ENCODE measurements at regions not wholly inside any gene's neighbourhood (a gene's known extent, or its start where the extent isn't known, plus 50 kb on each side); places are given as distances from the start of the nearest gene placed in this dataset.

DNA sequence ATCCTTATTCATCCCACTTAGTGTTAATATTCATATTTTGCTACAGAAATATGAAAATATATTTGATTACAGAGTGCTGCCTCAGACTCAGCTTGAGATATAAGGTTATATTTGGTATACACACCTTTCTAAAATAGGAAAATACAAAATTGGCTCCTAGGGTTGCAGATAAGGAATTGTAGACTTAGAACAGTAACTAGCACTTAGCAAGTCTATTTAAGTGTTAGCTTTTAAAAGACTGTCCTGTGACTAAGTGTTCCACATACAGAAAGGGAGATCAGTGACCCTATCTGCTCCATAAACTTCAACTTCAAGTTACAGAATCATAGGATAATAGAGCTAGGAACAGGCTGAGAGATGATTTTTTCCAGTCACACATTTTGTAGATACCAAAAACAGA lies 607.0 kb downstream of the ZNF608 start:
- no peak overlapping the region for H3K4me3 ChIP-seq (ENCODE audit: low read depth, low read length)
- H3K36me3 ChIP-seq (replicated peaks), result no peaks in the 10 kb centered on the region
- DNase-seq, result no peak
- in situ Hi-C loops (cut with HindIII; ENCODE audit: low pct_ligation_motif_present, low sequenced_read_pairs), result no loop called here
- H3K27ac ChIP-seq, result no peak overlapping the region
- H3K27me3 ChIP-seq (replicated peaks), result no peaks in the 10 kb centered on the region
- TF ChIP-seq, protein P1, sequence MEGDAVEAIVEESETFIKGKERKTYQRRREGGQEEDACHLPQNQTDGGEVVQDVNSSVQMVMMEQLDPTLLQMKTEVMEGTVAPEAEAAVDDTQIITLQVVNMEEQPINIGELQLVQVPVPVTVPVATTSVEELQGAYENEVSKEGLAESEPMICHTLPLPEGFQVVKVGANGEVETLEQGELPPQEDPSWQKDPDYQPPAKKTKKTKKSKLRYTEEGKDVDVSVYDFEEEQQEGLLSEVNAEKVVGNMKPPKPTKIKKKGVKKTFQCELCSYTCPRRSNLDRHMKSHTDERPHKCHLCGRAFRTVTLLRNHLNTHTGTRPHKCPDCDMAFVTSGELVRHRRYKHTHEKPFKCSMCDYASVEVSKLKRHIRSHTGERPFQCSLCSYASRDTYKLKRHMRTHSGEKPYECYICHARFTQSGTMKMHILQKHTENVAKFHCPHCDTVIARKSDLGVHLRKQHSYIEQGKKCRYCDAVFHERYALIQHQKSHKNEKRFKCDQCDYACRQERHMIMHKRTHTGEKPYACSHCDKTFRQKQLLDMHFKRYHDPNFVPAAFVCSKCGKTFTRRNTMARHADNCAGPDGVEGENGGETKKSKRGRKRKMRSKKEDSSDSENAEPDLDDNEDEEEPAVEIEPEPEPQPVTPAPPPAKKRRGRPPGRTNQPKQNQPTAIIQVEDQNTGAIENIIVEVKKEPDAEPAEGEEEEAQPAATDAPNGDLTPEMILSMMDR (IDR thresholded peaks at IDR 0.05; ENCODE audit: low read depth, low read length, missing control alignments), result no peak

DNA sequence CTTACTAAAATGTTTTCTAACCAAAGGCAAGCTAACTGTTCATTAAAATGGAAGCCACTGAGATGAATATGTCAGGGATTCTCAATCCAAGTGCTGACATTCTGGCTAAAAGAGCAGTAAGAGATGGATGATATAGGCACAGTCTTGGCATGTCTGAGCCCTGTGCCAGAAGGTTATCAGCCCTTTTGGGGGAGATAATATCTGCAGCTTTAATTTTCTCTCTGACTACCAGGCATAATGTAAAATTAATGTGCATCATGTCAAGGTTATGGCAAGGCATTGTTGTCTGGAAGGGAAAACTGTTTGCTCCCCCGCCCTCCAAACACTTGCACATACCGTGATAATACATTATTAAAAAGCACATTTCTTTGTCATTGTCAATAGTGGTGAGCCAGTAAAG lies 609.8 kb downstream of the ZNF608 start:
- no peak overlapping the region for H3K27ac ChIP-seq
- H3K36me3 ChIP-seq (replicated peaks), result no peaks in the 10 kb centered on the region
- in situ Hi-C loops (cut with HindIII; ENCODE audit: low pct_ligation_motif_present, low sequenced_read_pairs), result no loop called here
- TF ChIP-seq, protein P1 (IDR thresholded peaks at IDR 0.05; ENCODE audit: low read depth, low read length, missing control alignments), result no peak
- H3K27me3 ChIP-seq (replicated peaks), result no peaks in the 10 kb centered on the region
- no peak for DNase-seq
- H3K4me3 ChIP-seq (ENCODE audit: low read depth, low read length), result no peak overlapping the region

DNA sequence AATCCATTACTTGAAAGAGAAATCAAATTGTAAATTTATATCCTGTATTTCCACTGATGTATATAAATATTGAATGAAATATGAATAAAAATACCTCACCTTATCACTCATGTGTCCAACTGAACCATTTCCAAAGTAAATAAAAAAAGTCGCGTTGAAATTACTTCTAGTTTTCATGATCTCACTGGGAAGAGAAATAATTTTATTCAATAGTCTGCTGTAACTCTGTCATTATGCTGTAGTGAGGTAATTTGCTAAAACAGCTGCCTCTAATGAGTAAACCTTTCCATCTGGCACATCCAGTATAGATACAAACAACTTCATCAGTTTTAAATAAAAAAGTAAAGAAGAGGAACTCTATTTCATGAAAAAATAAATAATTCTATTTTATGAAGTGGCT lies 611.5 kb downstream of the ZNF608 start:
- in situ Hi-C loops (cut with HindIII; ENCODE audit: low pct_ligation_motif_present, low sequenced_read_pairs), result no loop called here
- no peak for DNase-seq
- TF ChIP-seq, protein P1 (IDR thresholded peaks at IDR 0.05; ENCODE audit: low read depth, low read length, missing control alignments), result no peak

DNA sequence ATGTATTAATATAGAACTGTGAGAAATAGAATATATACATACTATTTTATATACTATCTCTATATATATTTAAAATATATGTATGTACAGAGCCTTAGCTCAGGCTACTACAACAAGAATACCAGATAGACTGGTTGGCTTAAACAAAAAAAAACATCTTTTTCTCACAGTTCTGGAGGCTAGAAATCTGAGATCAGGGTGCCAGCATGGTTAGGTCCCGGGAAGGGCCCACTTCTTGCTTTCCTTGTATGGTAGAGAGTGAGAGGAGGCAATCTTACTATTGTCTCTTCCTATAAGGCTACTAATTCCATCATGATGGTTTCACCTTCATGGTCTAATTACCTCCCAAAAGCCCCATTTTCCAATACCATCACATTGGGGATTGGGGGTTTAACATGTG lies 613.0 kb downstream of the ZNF608 start:
- H3K4me3 ChIP-seq (ENCODE audit: low read depth, low read length), result no peak overlapping the region
- in situ Hi-C loops (cut with HindIII; ENCODE audit: low pct_ligation_motif_present, low sequenced_read_pairs), result no loop called here
- no peaks in the 10 kb centered on the region for H3K36me3 ChIP-seq (replicated peaks)
- no peaks in the 10 kb centered on the region for H3K27me3 ChIP-seq (replicated peaks)
- DNase-seq, result no peak
- no peak overlapping the region for H3K27ac ChIP-seq
- TF ChIP-seq, protein P1 (IDR thresholded peaks at IDR 0.05; ENCODE audit: low read depth, low read length, missing control alignments), result no peak

More for the DNA sequence above, 611.5 kb downstream of the ZNF608 start:
- no peaks in the 10 kb centered on the region for H3K27me3 ChIP-seq (replicated peaks)
- H3K27ac ChIP-seq, result no peak overlapping the region
- H3K36me3 ChIP-seq (replicated peaks), result no peaks in the 10 kb centered on the region
- H3K4me3 ChIP-seq (ENCODE audit: low read depth, low read length), result no peak overlapping the region

DNA sequence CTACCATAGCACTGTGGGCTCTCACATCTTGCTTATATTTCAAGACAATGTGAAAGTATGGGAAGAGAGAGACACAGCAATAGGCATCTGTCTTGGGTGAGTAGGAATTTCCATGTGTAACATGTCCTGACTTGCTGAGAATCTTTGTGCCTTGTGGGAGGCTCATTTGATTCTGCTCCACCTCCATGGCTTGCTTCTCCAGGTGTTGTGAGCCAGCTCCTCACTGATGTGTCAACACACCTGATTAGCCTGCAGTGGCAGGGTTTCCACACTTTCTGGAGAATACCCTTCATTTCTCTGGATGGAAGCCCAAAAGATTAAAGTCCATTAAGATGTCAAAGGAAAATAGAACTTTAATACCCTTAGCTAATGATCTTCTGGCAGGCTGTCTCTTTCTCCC lies 613.6 kb downstream of the ZNF608 start:
- in situ Hi-C loops (cut with HindIII; ENCODE audit: low pct_ligation_motif_present, low sequenced_read_pairs), result no loop called here
- H3K36me3 ChIP-seq (replicated peaks), result no peaks in the 10 kb centered on the region
- TF ChIP-seq, protein P1 (IDR thresholded peaks at IDR 0.05; ENCODE audit: low read depth, low read length, missing control alignments), result no peak
- DNase-seq, result no peak
- H3K4me3 ChIP-seq (ENCODE audit: low read depth, low read length), result no peak overlapping the region
- H3K27ac ChIP-seq, result no peak overlapping the region
- H3K27me3 ChIP-seq (replicated peaks), result no peaks in the 10 kb centered on the region

DNA sequence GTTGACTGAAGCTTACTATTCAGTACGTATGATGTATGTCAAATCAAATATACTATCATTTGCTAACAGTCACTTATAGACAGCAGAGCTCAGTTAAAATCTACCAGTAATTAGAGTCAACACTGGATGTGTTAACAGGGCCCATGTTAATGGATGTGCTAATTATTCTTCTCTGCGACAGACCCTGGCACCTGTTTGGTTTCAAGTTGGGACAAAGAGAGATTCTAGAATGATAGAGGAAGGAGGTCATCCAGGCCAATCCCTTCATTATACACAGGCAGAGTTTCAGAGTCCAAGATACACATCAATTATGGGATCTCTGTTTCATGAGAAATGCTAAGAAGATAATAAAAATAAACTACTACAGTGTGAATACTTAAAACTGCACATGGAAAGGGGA lies 615.0 kb downstream of the ZNF608 start:
- no peaks in the 10 kb centered on the region for H3K27me3 ChIP-seq (replicated peaks)
- H3K4me3 ChIP-seq (ENCODE audit: low read depth, low read length), result no peak overlapping the region
- DNase-seq, result no peak
- in situ Hi-C loops (cut with HindIII; ENCODE audit: low pct_ligation_motif_present, low sequenced_read_pairs), result no loop called here
- H3K36me3 ChIP-seq (replicated peaks), result no peaks in the 10 kb centered on the region
- TF ChIP-seq, protein P1 (IDR thresholded peaks at IDR 0.05; ENCODE audit: low read depth, low read length, missing control alignments), result no peak
- H3K27ac ChIP-seq, result no peak overlapping the region
